Breast epithelium (tissue), 4 donors: ENCODE measurements at regions not wholly inside any gene's neighbourhood (a gene's known extent, or its start where the extent isn't known, plus 50 kb on each side); places are given as distances from the start of the nearest gene placed in this dataset.

Experiments
- DNase-seq, 2 donors: peaks; one replicate each; pipeline ENCODE4 v3.0.0-alpha.2; 2019; ENCODE audit warnings: low spot score in 2 of 2
- H3K27ac ChIP-seq, 2 donors: fragments of 200-600 bp; sonication (generic) in 1 of 2; one replicate each; pipeline ENCODE4 v1.5.1; 2016 to 2019; ENCODE audit warnings: mild to moderate bottlenecking in 1 of 2
- H3K27me3 ChIP-seq, 2 donors: fragments of 200-600 bp; sonication (generic) in 1 of 2; one replicate each; pipeline versions ENCODE4 v1.5.1 to v1.6.0; 2017 to 2019; ENCODE audit warnings: control low read depth in 1 of 2, mild to moderate bottlenecking in 1 of 2
- H3K36me3 ChIP-seq: fragments of 200-600 bp; one replicate; pipeline ENCODE4 v1.5.1; 2019
- H3K4me1 ChIP-seq, 2 donors: fragments of 200-600 bp; sonication (generic); one replicate each; pipeline ENCODE4 v1.5.1; 2016 to 2019; ENCODE audit warnings: control low read depth in 1 of 2
- H3K4me3 ChIP-seq, 3 donors: fragments of 200-600 bp; sonication (generic); 1 replicate in 2 of 3; 2 replicates in 1 of 3; pipeline ENCODE4 v1.5.1; 2016 to 2019; ENCODE audit warnings: mild to moderate bottlenecking in 3 of 3, moderate library complexity in 2 of 3
- H3K9me3 ChIP-seq, 2 donors: fragments of 200-600 bp; sonication (generic) in 1 of 2; one replicate each; pipeline ENCODE4 v1.5.1; 2016 to 2019; ENCODE audit warnings: control low read depth in 1 of 2
- CTCF ChIP-seq, 3 donors: fragments of 450-650 bp; IDR thresholded peaks; one replicate each; pipeline ENCODE4 v1.5.1; 2016 to 2017; ENCODE audit warnings: antibody characterized with exemption in 3 of 3, mild to moderate bottlenecking in 3 of 3, moderate library complexity in 3 of 3
- POLR2A ChIP-seq: fragments of 450-650 bp; IDR thresholded peaks from one replicate; pipeline ENCODE4 v1.6.1; 2016; ENCODE audit warnings: antibody characterized with exemption, mild to moderate bottlenecking, moderate library complexity
- POLR2AphosphoS5 ChIP-seq, 3 donors: sonication (generic); formaldehyde crosslinking; IDR thresholded peaks; one replicate each; pipeline ENCODE4 v1.6.1; 2017; ENCODE audit warnings: antibody characterized with exemption in 3 of 3
- intact Hi-C: fragments of 100-400 bp; cut with DNase I; formaldehyde crosslinking; loops from one replicate; pipeline ENCODE4 v1.15.1; 2023; ENCODE audit warnings: low total_unique reads

- no peaks in the 10 kb centered on the region for H3K27me3 ChIP-seq
- no peak overlapping the region for H3K4me3 ChIP-seq
- H3K27ac ChIP-seq, result no peak overlapping the region
- H3K36me3 ChIP-seq, result no peaks in the 10 kb centered on the region
- no peak for DNase-seq
- intact Hi-C loops, result no loop called here
- H3K4me1 ChIP-seq, result no peaks in the 10 kb centered on the region
- no peaks in the 10 kb centered on the region for H3K9me3 ChIP-seq
- TF ChIP-seq CTCF (IDR thresholded peaks at IDR 0.05) (no peak), POLR2AphosphoS5 (IDR thresholded peaks at IDR 0.05) (no peak), POLR2A (no peak)
Measured at GRCh38 chr11:33605703-33606102, 94.9 kb downstream of the C11orf91 start.

- Histone ChIP-seq H3K36me3 (no peaks in the 10 kb centered on the region), H3K27me3 (no peaks in the 10 kb centered on the region), H3K4me3 (peak overlapping the region in 2 of 3 donors; percentile 19 to 46), H3K4me1 (no peaks in the 10 kb centered on the region), H3K27ac (no peak overlapping the region), H3K9me3 (peaks cover 12% of the 10 kb centered on the region in 2 donors)
- DNase-seq, result no peak
- intact Hi-C loops, result no loop called here
- no peak for TF ChIP-seq CTCF (IDR thresholded peaks at IDR 0.05)
- TF ChIP-seq POLR2AphosphoS5 (IDR thresholded peaks at IDR 0.05), result no peak
- no peak for TF ChIP-seq POLR2A
Measured at GRCh38 chr11:33598426-33599069, 102.1 kb downstream of the C11orf91 start.

GRCh38 chr11:33594188-33594587 is 106.4 kb downstream of the C11orf91 start:
- Histone ChIP-seq H3K9me3 (peaks cover 12 to 15% of the 10 kb centered on the region in 2 donors), H3K4me1 (no peaks in the 10 kb centered on the region), H3K27me3 (no peaks in the 10 kb centered on the region), H3K27ac (no peak overlapping the region), H3K36me3 (no peaks in the 10 kb centered on the region), H3K4me3 (no peak overlapping the region)
- DNase-seq, result no peak
- no peak for TF ChIP-seq CTCF (IDR thresholded peaks at IDR 0.05)
- TF ChIP-seq POLR2AphosphoS5 (IDR thresholded peaks at IDR 0.05), result no peak
- no peak for TF ChIP-seq POLR2A
- intact Hi-C loops, result no loop called here

- DNase-seq, result no peak
- H3K9me3 ChIP-seq, result peaks cover 8 to 15% of the 10 kb centered on the region in 2 donors
- H3K4me3 ChIP-seq, result no peak overlapping the region
- intact Hi-C loops, result no loop called here
- H3K27ac ChIP-seq, result no peak overlapping the region
- TF ChIP-seq CTCF (IDR thresholded peaks at IDR 0.05) (no peak), POLR2AphosphoS5 (IDR thresholded peaks at IDR 0.05) (no peak), POLR2A (no peak)
- H3K36me3 ChIP-seq, result no peaks in the 10 kb centered on the region
- no peaks in the 10 kb centered on the region for H3K4me1 ChIP-seq
- H3K27me3 ChIP-seq, result no peaks in the 10 kb centered on the region
Measured at GRCh38 chr11:33590441-33590840, 110.2 kb downstream of the C11orf91 start.

- intact Hi-C loops, result no loop called here
- Histone ChIP-seq H3K9me3 (no peaks in the 10 kb centered on the region), H3K36me3 (no peaks in the 10 kb centered on the region), H3K27ac (no peak overlapping the region), H3K27me3 (no peaks in the 10 kb centered on the region), H3K4me1 (no peaks in the 10 kb centered on the region), H3K4me3 (no peak overlapping the region)
- TF ChIP-seq POLR2AphosphoS5 (IDR thresholded peaks at IDR 0.05), result no peak
- TF ChIP-seq POLR2A, result no peak
- no peak for TF ChIP-seq CTCF (IDR thresholded peaks at IDR 0.05)
- DNase-seq, result no peak
Measured at GRCh38 chr11:33588056-33588455, 112.6 kb downstream of the C11orf91 start.
